ENCODE measurements at regions not wholly inside any gene's neighbourhood (a gene's known extent, or its start where the extent isn't known, plus 50 kb on each side); places are given as distances from the start of the nearest gene placed in this dataset.
A peak's percentile ranks its signal among the peaks of the same experiment; 100 is the strongest.
"Not testable (repeated sequence)": the region's sequence is repeated elsewhere in the genome, so short reads cannot be mapped to it uniquely, and the experiment has no call there.

GRCh38 chr7:110396021-110396420, 694.9 kb upstream of the LRRN3 start:
- DNase-seq (ENCODE audit: low spot score): no peak

DNA sequence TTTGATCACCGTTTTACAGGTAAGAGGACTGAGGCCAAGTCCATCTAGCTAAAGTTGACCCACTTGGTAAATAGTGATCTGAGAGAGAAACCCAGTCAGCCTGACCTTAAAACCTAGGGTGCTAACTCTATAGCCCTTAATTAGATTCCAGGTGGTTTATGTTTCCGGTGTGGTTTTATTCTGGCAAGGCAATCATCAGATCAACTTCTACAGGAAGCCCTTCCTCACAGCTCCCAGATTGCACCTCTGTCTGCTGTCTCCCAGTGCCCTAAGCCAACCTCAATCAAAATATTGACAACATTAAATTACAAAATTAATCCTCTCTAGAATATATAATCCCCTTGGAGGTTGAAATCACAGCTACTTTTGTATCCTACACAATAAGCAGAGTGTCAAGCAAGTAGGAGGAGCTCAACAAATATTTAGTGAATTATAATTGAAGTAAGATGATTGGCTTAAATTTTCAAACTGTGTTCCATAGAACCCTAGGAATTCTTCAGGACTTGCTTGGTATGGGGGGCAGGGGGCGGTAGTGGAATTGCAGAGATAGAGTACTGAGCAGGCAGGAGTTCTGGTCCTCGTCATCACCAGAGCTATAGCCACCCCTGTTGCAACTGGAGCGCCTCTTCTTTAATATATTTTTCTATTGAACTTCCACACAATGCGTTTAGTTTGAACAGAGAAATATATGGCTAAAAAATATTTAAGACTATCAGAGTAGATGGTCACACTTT, 692.8 kb upstream of the LRRN3 start:
- DNase-seq (ENCODE audit: low spot score): no peak

DNA sequence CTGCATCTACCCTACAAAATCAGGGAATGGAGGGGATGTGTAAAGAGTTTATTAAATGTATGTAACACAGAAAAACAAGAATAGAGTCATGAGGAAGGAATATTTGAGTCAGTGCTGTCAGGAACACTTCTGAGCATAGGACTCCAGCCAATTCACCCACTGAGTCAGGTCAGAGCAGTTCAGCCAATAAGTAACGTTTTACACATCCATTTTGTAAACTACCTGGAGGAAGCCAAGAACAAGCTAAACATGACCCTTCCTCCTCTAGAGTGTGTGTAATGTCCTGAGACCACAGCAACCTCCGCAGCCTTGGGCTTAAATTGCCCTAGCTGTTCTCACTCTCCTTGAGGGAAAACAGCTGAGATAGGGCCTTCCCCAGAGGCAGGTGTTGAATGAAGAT, 691.5 kb upstream of the LRRN3 start:
- DNase-seq (ENCODE audit: low spot score): no peak

DNA sequence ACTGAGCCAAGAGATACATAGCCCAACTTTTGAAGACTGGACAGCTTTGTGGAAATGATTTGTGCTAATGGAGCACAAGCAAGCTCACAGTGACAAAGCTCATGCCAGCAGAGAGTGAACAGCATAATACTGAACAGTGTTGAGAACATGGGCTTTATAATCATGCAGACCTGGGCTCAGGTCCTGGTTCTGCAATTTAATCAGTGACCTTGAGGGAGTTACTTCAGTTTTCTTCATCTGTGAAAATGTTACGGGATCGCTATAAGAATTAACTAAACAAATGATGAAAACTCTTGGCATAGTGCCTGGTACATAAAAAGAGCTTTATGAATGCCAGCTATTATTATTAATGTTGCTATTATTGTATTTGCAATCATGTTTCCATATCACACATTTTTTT, 690.5 kb upstream of the LRRN3 start:
- no peak for DNase-seq (ENCODE audit: low spot score)

DNA sequence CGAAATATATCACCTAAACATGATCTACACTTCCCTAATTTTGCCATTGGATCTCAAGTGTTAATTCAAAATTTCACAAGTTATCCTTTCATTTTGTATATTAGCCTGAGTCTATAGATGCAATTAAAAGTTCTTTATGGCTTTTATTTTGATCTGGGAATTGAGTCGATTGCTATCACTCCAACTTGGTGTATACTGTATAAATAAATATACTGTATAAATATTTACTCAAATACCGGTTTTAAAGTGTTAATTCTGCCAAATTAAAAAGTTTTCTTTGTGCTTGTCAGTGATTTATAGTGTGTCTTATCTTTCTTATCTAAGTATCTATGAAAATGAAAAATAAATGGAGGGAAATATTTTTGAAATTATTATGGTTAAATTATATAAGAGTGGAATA, 683.7 kb upstream of the LRRN3 start:
- DNase-seq (ENCODE audit: low spot score): no peak

DNA sequence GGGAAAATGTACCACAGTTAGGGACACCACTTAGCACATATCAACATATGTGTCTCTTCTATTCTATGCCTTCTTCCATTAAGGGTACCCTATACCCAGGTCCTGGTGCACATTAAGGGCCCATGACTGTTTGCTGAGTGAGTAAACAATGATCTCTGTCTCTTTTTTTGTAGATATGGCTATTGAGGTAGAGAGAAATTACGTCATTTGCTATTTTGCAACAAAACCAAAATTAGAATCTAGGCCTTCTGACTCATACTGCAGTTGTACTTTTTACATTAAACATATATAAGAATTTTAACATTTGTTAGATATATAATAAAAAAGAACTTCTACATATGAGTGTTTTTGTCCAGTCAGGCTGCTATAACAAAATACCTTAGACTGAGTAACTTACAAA, 683.2 kb upstream of the LRRN3 start:
- no peak for DNase-seq (ENCODE audit: low spot score)

DNA sequence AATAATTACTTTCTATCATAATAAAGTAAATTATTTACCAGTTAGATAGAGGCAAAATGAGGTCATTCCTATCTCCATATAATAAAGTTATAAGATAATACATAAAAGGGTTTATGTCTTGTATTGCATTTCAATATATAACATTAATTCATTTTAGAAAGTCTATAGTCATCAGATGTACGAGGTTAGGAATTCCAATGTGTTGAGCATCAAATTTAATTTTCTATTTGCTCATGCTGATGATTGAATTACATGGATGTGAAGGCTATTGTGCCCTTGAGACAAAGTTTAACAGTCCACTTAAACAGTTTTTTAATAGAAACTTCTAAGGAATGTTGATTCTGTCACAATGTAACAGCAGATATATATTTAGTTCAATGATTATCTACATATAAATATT, 678.3 kb upstream of the LRRN3 start:
- no peak for DNase-seq (ENCODE audit: low spot score)

DNA sequence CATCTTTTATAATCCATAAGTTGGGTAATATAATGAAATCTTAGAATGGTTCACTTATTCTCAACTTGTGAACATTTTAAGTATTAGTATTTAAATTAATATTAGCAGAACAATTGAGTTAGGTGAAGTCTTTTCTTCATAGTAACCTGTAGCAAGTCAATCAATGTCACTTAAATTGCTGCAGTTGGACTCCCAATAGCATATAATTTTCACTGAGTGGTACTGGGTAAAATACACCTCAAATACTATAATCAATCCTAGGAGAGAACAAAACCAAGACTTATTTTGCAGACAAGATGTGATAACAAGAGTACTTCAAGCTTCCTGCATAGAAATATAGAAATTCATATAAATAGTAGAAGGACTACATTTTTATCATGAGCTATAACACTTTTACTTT, 677.9 kb upstream of the LRRN3 start:
- DNase-seq (ENCODE audit: low spot score): no peak

DNA sequence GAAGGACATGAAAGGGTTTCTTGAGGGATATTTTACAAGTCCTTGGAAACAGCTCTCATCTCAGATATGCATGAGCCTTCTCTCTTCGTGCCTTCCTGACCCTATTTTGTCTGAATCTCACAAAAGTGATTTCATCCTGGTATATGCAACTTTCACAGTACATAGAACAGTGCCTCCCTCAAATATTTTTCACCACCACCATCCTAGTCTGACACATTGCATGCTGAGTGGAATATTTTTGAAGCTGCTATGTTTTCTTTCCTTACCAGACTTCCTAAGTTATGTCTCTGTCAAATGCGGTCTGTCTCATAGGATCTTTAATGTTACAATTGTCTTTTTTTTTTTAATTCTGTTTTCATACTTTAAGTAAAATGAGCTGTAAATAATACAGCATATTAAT, 673.3 kb upstream of the LRRN3 start:
- DNase-seq (ENCODE audit: low spot score): no peak

GRCh38 chr7:110418659-110419280, 672.2 kb upstream of the LRRN3 start:
- no peak for DNase-seq (ENCODE audit: low spot score)

GRCh38 chr7:110420788-110421187, 670.1 kb upstream of the LRRN3 start:
- DNase-seq (ENCODE audit: low spot score): no peak

GRCh38 chr7:110421490-110422241, 669.3 kb upstream of the LRRN3 start:
- DNase-seq (ENCODE audit: low spot score): no peak

GRCh38 chr7:110432061-110432553, 658.8 kb upstream of the LRRN3 start:
- DNase-seq (ENCODE audit: low spot score): no peak

DNA sequence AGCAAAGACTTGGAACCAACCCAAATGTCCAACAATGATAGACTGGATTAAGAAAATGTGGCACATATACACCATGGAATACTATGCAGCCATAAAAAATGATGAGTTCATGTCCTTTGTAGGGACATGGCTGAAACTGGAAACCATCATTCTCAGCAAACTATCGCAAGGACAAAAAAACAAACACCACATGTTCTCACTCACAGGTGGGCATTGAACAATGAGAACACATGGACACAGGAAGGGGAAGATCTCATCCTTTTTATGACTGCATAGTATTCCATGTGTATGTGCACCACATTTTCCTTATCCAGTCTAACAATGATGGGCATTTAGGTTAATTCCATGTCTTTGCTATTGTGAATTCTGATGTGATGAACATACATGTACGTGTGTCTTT, 652.0 kb upstream of the LRRN3 start:
- DNase-seq (ENCODE audit: low spot score): not testable (repeated sequence)

- DNase-seq (ENCODE audit: low spot score): peak; percentile 37
These were observed 648.5 kb upstream of the LRRN3 start for GRCh38 chr7:110442381-110442837.

- no peak for DNase-seq (ENCODE audit: low spot score)
These were observed 644.3 kb upstream of the LRRN3 start for GRCh38 chr7:110446658-110447057.

- no peak for DNase-seq (ENCODE audit: low spot score)
These were observed 642.0 kb upstream of the LRRN3 start for GRCh38 chr7:110448918-110449317.

DNA sequence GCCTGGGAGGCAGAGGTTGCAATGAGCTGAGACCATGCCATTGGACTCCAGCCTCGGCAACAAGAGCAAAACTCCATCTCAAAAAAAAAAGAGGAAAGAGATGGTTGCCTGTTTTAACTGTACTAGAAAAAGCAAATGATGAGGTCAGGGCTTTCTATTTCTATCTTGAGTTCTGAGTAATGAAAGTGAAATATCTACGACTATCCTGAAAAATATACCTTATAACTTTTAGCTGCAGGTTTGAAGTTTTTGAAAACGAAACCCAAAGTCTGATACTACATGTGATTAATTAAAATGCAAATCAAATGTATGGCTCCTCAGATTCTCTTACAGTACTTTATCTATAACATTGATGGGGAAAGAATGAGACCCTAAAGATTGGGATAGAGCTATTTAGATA, 636.2 kb upstream of the LRRN3 start:
- no peak for DNase-seq (ENCODE audit: low spot score)

- DNase-seq (ENCODE audit: low spot score): no peak
These were observed 629.3 kb upstream of the LRRN3 start for GRCh38 chr7:110461621-110462020.

DNA sequence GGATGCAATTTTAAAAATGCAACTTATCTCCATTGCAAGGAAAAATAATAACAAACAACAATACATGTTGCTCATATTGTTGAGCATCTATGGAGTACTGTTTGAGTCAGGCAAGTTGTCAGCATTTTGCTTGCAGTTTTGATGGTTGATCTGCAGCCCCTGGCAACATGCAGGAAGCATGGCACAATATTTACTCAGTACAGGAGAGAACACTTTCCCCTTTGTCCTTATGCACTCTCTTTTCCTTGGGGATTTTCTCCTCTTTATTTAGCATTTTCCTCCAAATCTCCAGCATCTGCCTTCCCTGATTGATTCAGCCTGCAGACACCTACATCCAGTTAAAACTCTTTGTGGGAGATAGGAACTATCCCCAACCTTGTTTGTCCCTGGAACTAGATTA, 620.5 kb upstream of the LRRN3 start:
- no peak for DNase-seq (ENCODE audit: low spot score)

DNA sequence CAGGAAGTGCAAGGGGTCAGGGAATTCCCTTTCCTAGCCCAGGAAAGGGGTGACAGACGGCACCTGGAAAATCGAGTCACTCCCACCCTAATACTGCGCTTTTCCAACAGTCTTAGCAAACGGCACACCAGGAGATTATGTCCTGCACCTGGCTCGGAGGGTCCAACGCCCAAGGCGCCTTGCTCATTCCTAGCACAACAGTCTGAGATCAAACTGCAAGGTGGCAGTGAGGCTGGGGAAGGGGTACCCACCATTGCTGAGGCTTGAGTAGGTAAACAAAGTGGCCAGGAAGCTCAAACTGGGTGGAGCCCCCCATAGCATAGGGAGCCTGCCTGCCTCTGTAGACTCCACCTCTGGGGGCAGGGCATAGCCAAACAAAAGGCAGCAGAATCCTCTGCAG, 618.5 kb upstream of the LRRN3 start:
- not testable (repeated sequence) for DNase-seq (ENCODE audit: low spot score)

DNA sequence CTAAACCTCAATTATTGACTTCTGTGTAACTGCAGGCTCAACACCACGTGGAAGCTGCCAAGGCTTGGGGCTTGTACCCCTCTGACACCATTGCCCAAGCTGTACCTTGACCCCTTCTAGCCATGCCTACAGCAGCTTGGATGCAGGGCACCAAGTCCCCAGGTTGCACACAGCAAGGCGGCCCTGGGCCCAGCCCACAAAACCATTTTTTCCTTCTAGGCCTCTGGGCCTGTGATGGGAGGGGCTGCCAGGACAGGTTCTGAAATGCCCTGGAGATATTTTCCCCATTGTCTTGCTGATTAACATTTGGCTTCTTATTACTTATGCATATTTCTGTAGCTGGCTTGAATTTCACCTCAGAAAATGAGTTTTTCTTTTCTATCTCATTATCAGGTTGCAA, 610.0 kb upstream of the LRRN3 start:
- DNase-seq (ENCODE audit: low spot score): no peak

GRCh38 chr7:110483553-110483952, 607.4 kb upstream of the LRRN3 start:
- no peak for DNase-seq (ENCODE audit: low spot score)

Data from HuH-7.5 (cell line).